SK-N-SH (cell line): ENCODE measurements at regions not wholly inside any gene's neighbourhood (a gene's known extent, or its start where the extent isn't known, plus 50 kb on each side); places are given as distances from the start of the nearest gene placed in this dataset.
"Not testable (repeated sequence)": the region's sequence is repeated elsewhere in the genome, so short reads cannot be mapped to it uniquely, and the experiment has no call there.

Experiments used
- CTCF ChIA-PET: fragments of 300-600, 350-600 bp; formaldehyde crosslinking; extraction: SDS; loops from one replicate; lab custom pipeline; 2021; lab: Yijun Ruan, JAX
- POLR2A ChIA-PET: fragments of 350-600 bp; sonication (Branson Sonifier 250); formaldehyde crosslinking; extraction: SDS; loops from one replicate; lab custom pipeline; 2020; ENCODE audit warnings: antibody characterized with exemption, inconsistent platforms; lab: Yijun Ruan, JAX
- DNase-seq: peaks from one replicate; pipeline ENCODE4 v3.0.0; 2012
- H2AFZ ChIP-seq: fragments of 200-600 bp; sonication (generic); 2 replicates; pipeline ENCODE4 v1.8.1; 2016; ENCODE audit warnings: antibody characterized with exemption, mild to moderate bottlenecking, low read depth
- H3F3A ChIP-seq: fragments of 200-600 bp; sonication (generic); replicated peaks from 2 replicates; pipeline ENCODE3; 2016; ENCODE audit warnings: antibody characterized with exemption, mild to moderate bottlenecking; ENCODE audit not compliant: insufficient read depth
- H3K27ac ChIP-seq, 2 experiments: fragments of 200-500 bp in 1 of 2; fragments of 200-600 bp in 1 of 2; sonication (Bioruptor generic) in 1 of 2; sonication (generic), shearing (Covaris generic) in 1 of 2; 2 replicates each; pipeline versions ENCODE4 v1.5.1 to v1.6.1; 2014 to 2016; ENCODE audit warnings: low read depth in 2 of 2, inconsistent platforms in 1 of 2, low read length in 1 of 2, mild to moderate bottlenecking in 1 of 2, mixed read lengths in 1 of 2
- H3K27me3 ChIP-seq: fragments of 200-600 bp; sonication (generic), shearing (Covaris generic); 2 replicates; pipeline ENCODE4 v1.6.1; 2016; ENCODE audit warnings: mixed run types; ENCODE audit not compliant: insufficient read depth
- H3K36me3 ChIP-seq, 2 experiments: fragments of 200-500 bp in 1 of 2; fragments of 200-600 bp in 1 of 2; sonication (Bioruptor generic) in 1 of 2; sonication (generic) in 1 of 2; replicated peaks in 1 of 2; 2 replicates each; pipeline versions ENCODE3 to v1.5.1; 2014 to 2016; ENCODE audit warnings: low read length in 1 of 2, mild to moderate bottlenecking in 1 of 2; ENCODE audit not compliant: insufficient read depth in 2 of 2, control insufficient read depth in 1 of 2
- H3K4me1 ChIP-seq, 2 experiments: fragments of 200-500 bp in 1 of 2; fragments of 200-600 bp in 1 of 2; sonication (Bioruptor generic) in 1 of 2; sonication (generic), shearing (Covaris generic) in 1 of 2; 2 replicates each; pipeline versions ENCODE4 v1.5.1 to v1.6.1; 2014 to 2016; ENCODE audit warnings: low read depth in 1 of 2, low read length in 1 of 2, mixed run types in 1 of 2; ENCODE audit not compliant: insufficient read depth in 2 of 2, control insufficient read depth in 1 of 2
- H3K4me2 ChIP-seq: fragments of 200-600 bp; sonication (generic), shearing (Covaris generic); 2 replicates; pipeline ENCODE4 v1.6.1; 2017; ENCODE audit warnings: mixed run types
- H3K4me3 ChIP-seq, 2 experiments: fragments of 200-500 bp in 1 of 2; fragments of 200-600 bp in 1 of 2; sonication (Bioruptor generic) in 1 of 2; sonication (generic), shearing (Covaris generic) in 1 of 2; 2 replicates each; pipeline versions ENCODE4 v1.5.1 to v1.8.1; 2014 to 2016; ENCODE audit warnings: low read depth in 2 of 2, inconsistent platforms in 1 of 2, low read length in 1 of 2, mild to moderate bottlenecking in 1 of 2, mixed read lengths in 1 of 2, moderate library complexity in 1 of 2
- H3K79me2 ChIP-seq: fragments of 200-600 bp; sonication (generic); 2 replicates; pipeline ENCODE4 v1.8.1; 2017; ENCODE audit warnings: mild to moderate bottlenecking; ENCODE audit not compliant: insufficient read depth
- H3K9ac ChIP-seq: fragments of 200-600 bp; sonication (generic); 2 replicates; pipeline ENCODE4 v1.6.1; 2017; ENCODE audit warnings: mixed run types
- H3K9me2 ChIP-seq: fragments of 200-600 bp; sonication (generic); 2 replicates; pipeline ENCODE4 v1.6.1; 2017; ENCODE audit warnings: mixed run types
- H3K9me3 ChIP-seq: fragments of 200-600 bp; sonication (generic); 2 replicates; pipeline ENCODE4 v1.6.1; 2017; ENCODE audit warnings: mixed run types, mild to moderate bottlenecking, moderate library complexity
- H4K20me1 ChIP-seq: fragments of 200-600 bp; sonication (generic); 2 replicates; pipeline ENCODE4 v1.6.1; 2017; ENCODE audit warnings: mild to moderate bottlenecking, mixed run types; ENCODE audit not compliant: insufficient read depth
- IRF3 ChIP-seq: fragments of 150-350 bp; IDR thresholded peaks from 2 replicates; pipeline ENCODE4 v1.6.1; 2016; ENCODE audit warnings: mild to moderate bottlenecking, low read depth, low read length
- JUND ChIP-seq: IDR thresholded peaks from 2 replicates; pipeline ENCODE4 v1.4.0; 2012
- MEF2A ChIP-seq: IDR thresholded peaks from 2 replicates; pipeline ENCODE4 v1.4.0; 2012; ENCODE audit warnings: low read depth, borderline replicate concordance
- RAD21 ChIP-seq: IDR thresholded peaks from 2 replicates; pipeline ENCODE4 v1.6.1; 2012; ENCODE audit warnings: mild to moderate bottlenecking, low read length
- RXRA ChIP-seq: IDR thresholded peaks from 2 replicates; pipeline ENCODE4 v1.4.0; 2012; ENCODE audit warnings: low read depth, mild to moderate bottlenecking, borderline replicate concordance
- SIN3A ChIP-seq: IDR thresholded peaks from 2 replicates; pipeline ENCODE4 v1.6.1; 2012; ENCODE audit warnings: low read depth, mild to moderate bottlenecking, low read length, moderate library complexity, borderline replicate concordance
- TCF12 ChIP-seq: IDR thresholded peaks from 2 replicates; pipeline ENCODE4 v1.4.0; 2012
- USF1 ChIP-seq: IDR thresholded peaks from 2 replicates; pipeline ENCODE4 v1.4.0; 2012; ENCODE audit warnings: low read depth, borderline replicate concordance
- YY1 ChIP-seq: IDR thresholded peaks from 2 replicates; pipeline ENCODE4 v1.4.0; 2012; ENCODE audit warnings: low read depth, mild to moderate bottlenecking
- WGBS: methylation state at CpG from one replicate; pipeline ENCODE4 v1.1.6; 2017; ENCODE audit warnings: low lambda C conversion rate; 5-methylcytosine and 5-hydroxymethylcytosine counted together
- TF ChIP-seq, protein P1 (sequence below): IDR thresholded peaks from 2 replicates; pipeline ENCODE4 v1.4.0; 2012; ENCODE audit warnings: low read depth

- no peak for TF ChIP-seq IRF3
- TF ChIP-seq, protein P1, sequence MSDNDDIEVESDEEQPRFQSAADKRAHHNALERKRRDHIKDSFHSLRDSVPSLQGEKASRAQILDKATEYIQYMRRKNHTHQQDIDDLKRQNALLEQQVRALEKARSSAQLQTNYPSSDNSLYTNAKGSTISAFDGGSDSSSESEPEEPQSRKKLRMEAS: no peak
- TF ChIP-seq TCF12: no peak
- TF ChIP-seq MEF2A: no peak
- no peak for TF ChIP-seq YY1
- TF ChIP-seq SIN3A: no peak
- TF ChIP-seq USF1: no peak
- TF ChIP-seq RAD21: no peak
- no peak for TF ChIP-seq JUND
These were observed 200.7 kb upstream of the ECI2 start (continued) for GRCh38 chr6:4336084-4336483.

- H3F3A ChIP-seq, H3K27me3 ChIP-seq, H3K9me3 ChIP-seq, H3K4me3 ChIP-seq, H3K9ac ChIP-seq, POLR2A ChIA-PET, H3K36me3 ChIP-seq, H3K27ac ChIP-seq, CTCF ChIA-PET, H4K20me1 ChIP-seq, H2AFZ ChIP-seq, H3K79me2 ChIP-seq, H3K4me2 ChIP-seq, H3K4me1 ChIP-seq, H3K9me2 ChIP-seq, DNase-seq: not testable (repeated sequence)
- 48% methylated on average over 11 of the region's 24 CpGs for WGBS
These were observed 198.9 kb upstream of the ECI2 start for GRCh38 chr6:4334158-4334740.

DNA sequence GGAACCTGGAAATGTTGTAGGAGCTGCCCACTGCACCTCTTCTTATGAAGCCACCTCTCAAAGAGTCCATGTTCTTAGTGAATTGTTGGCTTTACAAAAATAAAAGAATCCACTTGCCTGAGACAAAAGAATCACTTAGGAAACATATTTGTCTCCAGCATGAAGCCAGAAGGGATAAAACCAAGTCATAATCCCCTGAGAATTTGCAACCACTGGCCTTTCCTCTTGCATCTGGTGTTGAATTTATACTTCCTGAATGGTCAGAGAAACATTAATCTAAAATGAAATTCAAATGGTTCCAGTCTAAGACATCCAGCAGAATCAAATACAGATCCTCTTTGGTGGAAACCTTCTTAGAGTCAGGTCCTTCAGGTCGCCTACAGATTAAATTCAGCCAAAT is 192.5 kb upstream of the ECI2 start:
- no peak overlapping the region for H2AFZ ChIP-seq
- DNase-seq: no peak
- no peak overlapping the region for H3K4me3 ChIP-seq
- ChIA-PET POLR2A (no interaction called here), CTCF (no interaction called here)
- H3F3A ChIP-seq: no peaks in the 10 kb centered on the region
- no peaks in the 10 kb centered on the region for H4K20me1 ChIP-seq
- H3K79me2 ChIP-seq: no peaks in the 10 kb centered on the region
- no peak overlapping the region for H3K4me2 ChIP-seq
- TF ChIP-seq RXRA: no peak
- TF ChIP-seq, protein P1: no peak
- TF ChIP-seq, all 33 proteins: peak for 0
- no peaks in the 10 kb centered on the region for H3K9me2 ChIP-seq
- 8% methylated on average over 1 of the region's 1 CpG for WGBS
- no peaks in the 10 kb centered on the region for H3K36me3 ChIP-seq
- no peaks in the 10 kb centered on the region for H3K9me3 ChIP-seq
- H3K4me1 ChIP-seq: no peaks in the 10 kb centered on the region
- H3K27me3 ChIP-seq: no peaks in the 10 kb centered on the region
- H3K27ac ChIP-seq: no peak overlapping the region
- H3K9ac ChIP-seq: no peak overlapping the region
